ENCODE measurements at regions not wholly inside any gene's neighbourhood (a gene's known extent, or its start where the extent isn't known, plus 50 kb on each side); places are given as distances from the start of the nearest gene placed in this dataset.

DNA sequence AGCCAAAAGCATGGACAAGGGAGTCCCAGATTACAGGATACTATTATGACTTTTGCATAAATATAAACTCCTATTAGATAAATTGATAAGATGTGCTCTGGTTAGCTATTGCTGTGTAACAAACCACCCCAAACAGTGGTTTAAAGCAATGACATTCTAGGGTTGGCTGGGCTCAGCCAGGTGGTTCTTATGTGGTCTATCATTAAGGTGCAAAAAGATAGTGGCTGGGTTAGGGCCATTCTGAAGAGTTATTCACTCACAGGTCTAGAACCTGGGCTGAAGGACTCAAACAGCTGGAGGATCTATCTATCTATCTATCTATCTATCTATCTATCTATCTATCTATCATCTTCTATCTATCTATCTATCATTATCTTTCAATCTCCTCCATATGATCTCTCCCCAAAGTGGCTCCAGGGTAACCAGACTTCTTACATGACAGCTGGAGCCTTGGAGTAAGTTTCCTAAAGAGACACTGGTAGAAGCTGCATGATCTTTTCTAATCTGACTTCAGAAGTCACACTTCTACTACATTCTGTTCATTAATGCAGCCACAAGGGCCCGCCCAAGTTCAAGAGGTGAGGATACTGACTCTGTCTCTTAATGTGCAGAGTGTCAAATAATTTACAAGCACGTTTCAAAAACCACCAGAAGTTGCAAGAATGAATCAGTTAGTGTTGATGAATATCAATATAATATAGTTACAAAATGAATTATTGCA, 74.9 kb upstream of the XCR1 start:
- TF ChIP-seq, protein P1, sequence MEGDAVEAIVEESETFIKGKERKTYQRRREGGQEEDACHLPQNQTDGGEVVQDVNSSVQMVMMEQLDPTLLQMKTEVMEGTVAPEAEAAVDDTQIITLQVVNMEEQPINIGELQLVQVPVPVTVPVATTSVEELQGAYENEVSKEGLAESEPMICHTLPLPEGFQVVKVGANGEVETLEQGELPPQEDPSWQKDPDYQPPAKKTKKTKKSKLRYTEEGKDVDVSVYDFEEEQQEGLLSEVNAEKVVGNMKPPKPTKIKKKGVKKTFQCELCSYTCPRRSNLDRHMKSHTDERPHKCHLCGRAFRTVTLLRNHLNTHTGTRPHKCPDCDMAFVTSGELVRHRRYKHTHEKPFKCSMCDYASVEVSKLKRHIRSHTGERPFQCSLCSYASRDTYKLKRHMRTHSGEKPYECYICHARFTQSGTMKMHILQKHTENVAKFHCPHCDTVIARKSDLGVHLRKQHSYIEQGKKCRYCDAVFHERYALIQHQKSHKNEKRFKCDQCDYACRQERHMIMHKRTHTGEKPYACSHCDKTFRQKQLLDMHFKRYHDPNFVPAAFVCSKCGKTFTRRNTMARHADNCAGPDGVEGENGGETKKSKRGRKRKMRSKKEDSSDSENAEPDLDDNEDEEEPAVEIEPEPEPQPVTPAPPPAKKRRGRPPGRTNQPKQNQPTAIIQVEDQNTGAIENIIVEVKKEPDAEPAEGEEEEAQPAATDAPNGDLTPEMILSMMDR (IDR thresholded peaks at IDR 0.05) = no peak
- TF ChIP-seq POLR2AphosphoS5 (IDR thresholded peaks at IDR 0.05) (no peak), POLR2A (IDR thresholded peaks at IDR 0.05) (no peak)

Measured in gastroesophageal sphincter (tissue), 3 donors.